Mucosa of descending colon (tissue), 3 donors: ENCODE measurements at regions not wholly inside any gene's neighbourhood (a gene's known extent, or its start where the extent isn't known, plus 50 kb on each side); places are given as distances from the start of the nearest gene placed in this dataset.

Experiments
- ATAC-seq: fragments of 200-7000 bp; cut with Tn5 transposase; one replicate; pipeline ENCODE4 v1.9.1; 2020; ENCODE audit warnings: mild to moderate bottlenecking, moderate library complexity
- DNase-seq, 3 donors: peaks; one replicate each; pipeline ENCODE4 v3.0.0-alpha.2; 2020
- H3K36me3 ChIP-seq: fragments of 200-600 bp; one replicate; pipeline ENCODE4 v1.8.0; 2021; ENCODE audit warnings: low read depth, mild to moderate bottlenecking
- H3K4me1 ChIP-seq: fragments of 200-600 bp; one replicate; pipeline ENCODE4 v1.8.0; 2021; ENCODE audit warnings: low read depth, mild to moderate bottlenecking
- H3K4me3 ChIP-seq: fragments of 200-600 bp; one replicate; pipeline ENCODE4 v1.8.0; 2021; ENCODE audit warnings: mild to moderate bottlenecking
- H3K9me3 ChIP-seq: fragments of 200-600 bp; one replicate; pipeline ENCODE4 v1.8.0; 2021; ENCODE audit warnings: mild to moderate bottlenecking
- intact Hi-C, 2 donors: fragments of 100-400 bp; cut with DNase I in 1 of 2; cut with micrococcal nuclease in 1 of 2; formaldehyde crosslinking; loops; one replicate each; pipeline versions ENCODE4 v1.11.0 to v1.11.1; 2022; cut with DNase I, micrococcal nuclease
- TF ChIP-seq, protein P1 (sequence below): fragments of 200-600 bp; IDR thresholded peaks from one replicate; pipeline ENCODE4 v1.8.0; 2022; ENCODE audit warnings: antibody characterized with exemption, mild to moderate bottlenecking
- donor health status: DM: no; HTN: no; CAD: no; lungs with moderate emphysema.
- donor health status: DM: no; HTN: no; CAD: no.
- donor health status: DM: no; HTN: yes; CAD: no.

- H3K4me1 ChIP-seq: peaks cover 13% of the 10 kb centered on the region
- ATAC-seq (no peak), DNase-seq (no peak)
These were observed 297.7 kb downstream of the PARP8 start for GRCh38 chr5:50963971-50964745.

GRCh38 chr5:50964746-50965653 lies 298.6 kb downstream of the PARP8 start:
- Histone ChIP-seq H3K4me1 (peaks cover 20% of the 10 kb centered on the region), H3K4me3 (no peak overlapping the region), H3K36me3 (no peaks in the 10 kb centered on the region), H3K9me3 (no peaks in the 10 kb centered on the region)
- intact Hi-C loops: loop anchor here in 1 of 2 donors (10.0 kb wide), 1 partner anchor 1690 kb away; no protein-coding TSS in a partner anchor
- TF ChIP-seq, protein P1, sequence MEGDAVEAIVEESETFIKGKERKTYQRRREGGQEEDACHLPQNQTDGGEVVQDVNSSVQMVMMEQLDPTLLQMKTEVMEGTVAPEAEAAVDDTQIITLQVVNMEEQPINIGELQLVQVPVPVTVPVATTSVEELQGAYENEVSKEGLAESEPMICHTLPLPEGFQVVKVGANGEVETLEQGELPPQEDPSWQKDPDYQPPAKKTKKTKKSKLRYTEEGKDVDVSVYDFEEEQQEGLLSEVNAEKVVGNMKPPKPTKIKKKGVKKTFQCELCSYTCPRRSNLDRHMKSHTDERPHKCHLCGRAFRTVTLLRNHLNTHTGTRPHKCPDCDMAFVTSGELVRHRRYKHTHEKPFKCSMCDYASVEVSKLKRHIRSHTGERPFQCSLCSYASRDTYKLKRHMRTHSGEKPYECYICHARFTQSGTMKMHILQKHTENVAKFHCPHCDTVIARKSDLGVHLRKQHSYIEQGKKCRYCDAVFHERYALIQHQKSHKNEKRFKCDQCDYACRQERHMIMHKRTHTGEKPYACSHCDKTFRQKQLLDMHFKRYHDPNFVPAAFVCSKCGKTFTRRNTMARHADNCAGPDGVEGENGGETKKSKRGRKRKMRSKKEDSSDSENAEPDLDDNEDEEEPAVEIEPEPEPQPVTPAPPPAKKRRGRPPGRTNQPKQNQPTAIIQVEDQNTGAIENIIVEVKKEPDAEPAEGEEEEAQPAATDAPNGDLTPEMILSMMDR: no peak
- ATAC-seq: no peak
- DNase-seq: no peak

More at GRCh38 chr5:50963971-50964745, 297.7 kb downstream of the PARP8 start:
- Histone ChIP-seq H3K36me3 (no peaks in the 10 kb centered on the region), H3K9me3 (no peaks in the 10 kb centered on the region), H3K4me3 (no peak overlapping the region)
- intact Hi-C loops: loop anchor here in 1 of 2 donors (10.0 kb wide), 1 partner anchor 1691 kb away; no protein-coding TSS in a partner anchor
- TF ChIP-seq, protein P1: no peak

DNA sequence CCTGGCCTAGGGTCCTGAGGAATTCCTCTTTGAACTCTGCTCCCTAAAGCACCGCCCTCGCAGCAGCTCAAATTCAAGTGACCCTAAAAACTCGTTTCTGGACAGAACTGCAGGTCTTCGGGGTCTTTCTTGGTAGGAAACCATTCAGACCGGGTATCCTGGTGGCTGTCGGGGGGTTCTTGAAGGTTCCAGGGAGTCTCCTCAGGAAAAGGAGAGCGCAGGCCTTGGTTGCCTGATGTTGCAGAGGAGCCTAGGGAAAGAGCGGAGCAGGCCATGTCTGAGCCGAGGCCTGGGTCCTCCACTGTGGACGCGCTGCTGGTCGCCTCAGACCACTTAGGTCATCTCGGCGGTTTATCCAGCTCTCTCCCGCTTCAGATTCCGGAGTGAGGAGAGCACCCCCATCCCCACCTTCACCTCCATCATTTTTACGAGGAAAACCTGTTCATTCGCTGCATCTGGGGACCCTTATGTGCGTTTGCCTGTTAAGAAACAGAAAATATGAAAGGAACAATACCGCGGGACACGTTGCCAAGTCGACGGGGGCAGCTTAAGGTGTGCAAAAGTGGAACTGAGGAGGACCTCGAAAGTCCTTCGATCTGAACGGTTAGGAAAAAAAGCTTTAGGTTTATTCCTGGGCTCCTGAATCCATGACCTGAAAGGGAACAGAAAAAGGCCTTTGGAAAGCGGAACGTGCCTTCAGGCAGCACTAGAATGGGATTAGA lies 299.4 kb downstream of the PARP8 start:
- intact Hi-C loops: loop anchor here in 1 of 2 donors (10.0 kb wide), 1 partner anchor 1689 kb away; no protein-coding TSS in a partner anchor
- no peak overlapping the region for H3K4me3 ChIP-seq
- H3K36me3 ChIP-seq: no peaks in the 10 kb centered on the region
- no peaks in the 10 kb centered on the region for H3K9me3 ChIP-seq
- TF ChIP-seq, protein P1: no peak
- ATAC-seq (no peak), DNase-seq (no peak)
- peaks cover 20% of the 10 kb centered on the region for H3K4me1 ChIP-seq

- Histone ChIP-seq H3K4me3 (no peak overlapping the region), H3K9me3 (no peaks in the 10 kb centered on the region), H3K36me3 (no peaks in the 10 kb centered on the region), H3K4me1 (peaks cover 20% of the 10 kb centered on the region)
- DNase-seq (no peak), ATAC-seq (peak; percentile 28)
- TF ChIP-seq, protein P1: no peak
- intact Hi-C loops: loop anchor here in 1 of 2 donors (10.0 kb wide), 1 partner anchor 1688 kb away; no protein-coding TSS in a partner anchor
These were observed 300.6 kb downstream of the PARP8 start for GRCh38 chr5:50967009-50967562.
